GM12873 (cell line): ENCODE measurements at regions not wholly inside any gene's neighbourhood (a gene's known extent, or its start where the extent isn't known, plus 50 kb on each side); places are given as distances from the start of the nearest gene placed in this dataset.
A peak's percentile ranks its signal among the peaks of the same experiment; 100 is the strongest.

Experiments
- CTCF ChIP-seq: IDR thresholded peaks from 2 replicates; pipeline ENCODE4 v1.5.1; 2012; ENCODE audit warnings: low read depth, mild to moderate bottlenecking, moderate library complexity, low read length, control low read depth; ENCODE audit not compliant: insufficient read depth; ENCODE audit errors: missing control alignments

- TF ChIP-seq CTCF, result no peak
These were observed 97.0 kb upstream of the RAB6C start for GRCh38 chr2:129882476-129882875.

GRCh38 chr2:129883121-129883520 lies 96.3 kb upstream of the RAB6C start:
- TF ChIP-seq CTCF, result no peak

- no peak for TF ChIP-seq CTCF
These were observed 95.2 kb upstream of the RAB6C start for GRCh38 chr2:129884221-129884786.

- TF ChIP-seq CTCF, result peak; percentile 44
These were observed 93.7 kb upstream of the RAB6C start for GRCh38 chr2:129885735-129886134.

- TF ChIP-seq CTCF, result no peak
These were observed 91.7 kb upstream of the RAB6C start for GRCh38 chr2:129887688-129888266.

GRCh38 chr2:129888461-129888860 lies 91.0 kb upstream of the RAB6C start:
- TF ChIP-seq CTCF, result no peak

- TF ChIP-seq CTCF, result no peak
These were observed 90.6 kb upstream of the RAB6C start for GRCh38 chr2:129888896-129889295.
